ENCODE measurements at regions not wholly inside any gene's neighbourhood (a gene's known extent, or its start where the extent isn't known, plus 50 kb on each side); places are given as distances from the start of the nearest gene placed in this dataset.

- in situ Hi-C loops (cut with HindIII; ENCODE audit: low sequenced_read_pairs), result no loop called here
- no peak for DNase-seq (ENCODE audit: low spot score)
Measured at GRCh38 chr5:28208356-28208755, 1170.0 kb upstream of the CDH9 start.

DNA sequence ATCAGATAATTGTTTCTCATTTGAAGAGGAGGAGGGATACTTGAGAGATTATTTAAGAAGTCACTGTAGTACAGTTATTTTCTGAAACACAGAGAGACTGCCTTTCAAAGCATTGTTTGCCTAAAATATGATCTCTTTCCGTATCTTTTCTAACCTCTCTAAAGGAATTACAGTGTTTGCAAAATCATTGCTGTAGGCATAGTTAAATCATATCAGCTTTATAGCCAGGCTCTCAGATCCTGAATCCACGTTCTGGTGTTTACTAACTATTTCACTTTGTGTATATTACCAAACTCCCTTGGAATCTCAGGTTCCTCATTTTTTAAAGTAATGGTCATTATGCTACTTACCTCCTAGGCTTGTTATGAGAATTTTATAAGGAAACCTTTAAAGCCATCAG, 1151.6 kb upstream of the CDH9 start:
- no peak for DNase-seq (ENCODE audit: low spot score)
- in situ Hi-C loops (cut with HindIII; ENCODE audit: low sequenced_read_pairs), result no loop called here

GRCh38 chr5:28174691-28175090, 1136.3 kb upstream of the CDH9 start:
- DNase-seq (ENCODE audit: low spot score), result no peak
- in situ Hi-C loops (cut with HindIII; ENCODE audit: low sequenced_read_pairs), result no loop called here

DNA sequence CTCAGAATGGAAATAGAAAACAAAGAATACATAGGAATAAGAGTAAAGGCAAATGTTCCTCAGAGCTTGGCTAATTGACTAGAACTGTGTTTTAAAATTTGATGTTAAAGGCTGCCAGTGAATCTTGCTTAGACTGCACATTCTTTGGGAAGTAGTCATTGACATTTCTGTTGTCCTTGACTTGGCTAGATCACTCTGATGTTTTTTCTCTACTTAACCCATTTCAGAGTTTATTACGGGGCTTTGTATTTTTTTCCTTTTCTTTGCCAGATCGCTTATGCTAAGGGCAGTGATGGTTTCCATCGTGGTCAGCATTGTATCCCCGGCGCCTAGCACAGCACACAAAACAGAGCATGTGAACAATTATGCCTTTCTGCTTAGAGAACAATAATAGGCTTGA, 1126.7 kb upstream of the CDH9 start:
- in situ Hi-C loops (cut with HindIII; ENCODE audit: low sequenced_read_pairs), result no loop called here
- DNase-seq (ENCODE audit: low spot score), result no peak

GRCh38 chr5:28164568-28164967, 1126.2 kb upstream of the CDH9 start:
- DNase-seq (ENCODE audit: low spot score), result no peak
- in situ Hi-C loops (cut with HindIII; ENCODE audit: low sequenced_read_pairs), result no loop called here

- DNase-seq (ENCODE audit: low spot score), result no peak
- in situ Hi-C loops (cut with HindIII; ENCODE audit: low sequenced_read_pairs), result no loop called here
Measured at GRCh38 chr5:28156981-28157380, 1118.6 kb upstream of the CDH9 start.

- no peak for DNase-seq (ENCODE audit: low spot score)
- in situ Hi-C loops (cut with HindIII; ENCODE audit: low sequenced_read_pairs), result no loop called here
Measured at GRCh38 chr5:28143519-28143918, 1105.1 kb upstream of the CDH9 start.

- no peak for DNase-seq (ENCODE audit: low spot score)
- in situ Hi-C loops (cut with HindIII; ENCODE audit: low sequenced_read_pairs), result no loop called here
Measured at GRCh38 chr5:28132151-28132550, 1093.8 kb upstream of the CDH9 start.

DNA sequence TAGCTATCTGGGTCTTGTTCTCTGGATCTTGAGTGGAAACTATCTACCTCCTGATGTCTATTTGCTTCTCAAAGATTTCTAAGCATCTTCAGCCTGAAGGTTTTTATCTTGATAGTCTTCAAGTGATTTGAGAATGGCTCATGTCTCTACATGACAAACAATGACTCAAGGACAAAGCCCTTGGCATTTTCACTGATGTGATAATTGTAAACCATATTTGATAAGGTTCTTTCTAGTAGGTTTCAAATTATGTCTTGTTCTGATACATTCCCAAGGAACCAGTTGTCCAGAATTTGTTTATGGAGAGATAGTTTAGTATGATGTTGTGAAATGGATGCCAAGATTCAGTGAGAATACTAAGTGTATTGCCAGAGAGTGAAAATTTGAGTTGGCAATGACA, 1079.3 kb upstream of the CDH9 start:
- DNase-seq (ENCODE audit: low spot score), result no peak
- in situ Hi-C loops (cut with HindIII; ENCODE audit: low sequenced_read_pairs), result no loop called here

GRCh38 chr5:28117273-28117672, 1078.9 kb upstream of the CDH9 start:
- no peak for DNase-seq (ENCODE audit: low spot score)

DNA sequence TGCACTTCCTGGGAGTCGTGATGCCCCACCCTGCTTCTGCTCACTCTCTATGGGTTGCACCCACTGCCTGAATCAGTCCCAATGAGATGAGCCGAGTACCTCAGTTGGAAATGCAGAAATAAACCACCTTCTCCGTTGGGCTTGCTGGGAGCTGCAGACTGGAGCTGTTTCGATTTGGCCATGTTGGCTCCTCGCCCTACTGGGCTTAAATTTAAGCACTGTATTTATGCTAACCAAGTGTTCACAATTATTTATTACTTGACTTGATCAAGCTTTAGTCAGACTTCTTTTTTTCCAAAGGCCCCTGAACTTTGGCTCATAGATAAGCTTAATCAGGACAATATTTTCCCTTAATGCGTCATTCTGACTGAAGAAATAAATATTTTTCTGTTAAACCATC, 1072.4 kb upstream of the CDH9 start:
- in situ Hi-C loops (cut with HindIII; ENCODE audit: low sequenced_read_pairs), result no loop called here
- DNase-seq (ENCODE audit: low spot score), result no peak

More at GRCh38 chr5:28117273-28117672, 1078.9 kb upstream of the CDH9 start:
- in situ Hi-C loops (cut with HindIII; ENCODE audit: low sequenced_read_pairs), result no loop called here

GRCh38 chr5:28104080-28104479, 1065.7 kb upstream of the CDH9 start:
- DNase-seq (ENCODE audit: low spot score), result no peak
- in situ Hi-C loops (cut with HindIII; ENCODE audit: low sequenced_read_pairs), result no loop called here

GRCh38 chr5:28084069-28084468, 1045.7 kb upstream of the CDH9 start:
- in situ Hi-C loops (cut with HindIII; ENCODE audit: low sequenced_read_pairs), result no loop called here
- DNase-seq (ENCODE audit: low spot score), result no peak

GRCh38 chr5:28082610-28083009, 1044.2 kb upstream of the CDH9 start:
- DNase-seq (ENCODE audit: low spot score), result no peak
- in situ Hi-C loops (cut with HindIII; ENCODE audit: low sequenced_read_pairs), result no loop called here

DNA sequence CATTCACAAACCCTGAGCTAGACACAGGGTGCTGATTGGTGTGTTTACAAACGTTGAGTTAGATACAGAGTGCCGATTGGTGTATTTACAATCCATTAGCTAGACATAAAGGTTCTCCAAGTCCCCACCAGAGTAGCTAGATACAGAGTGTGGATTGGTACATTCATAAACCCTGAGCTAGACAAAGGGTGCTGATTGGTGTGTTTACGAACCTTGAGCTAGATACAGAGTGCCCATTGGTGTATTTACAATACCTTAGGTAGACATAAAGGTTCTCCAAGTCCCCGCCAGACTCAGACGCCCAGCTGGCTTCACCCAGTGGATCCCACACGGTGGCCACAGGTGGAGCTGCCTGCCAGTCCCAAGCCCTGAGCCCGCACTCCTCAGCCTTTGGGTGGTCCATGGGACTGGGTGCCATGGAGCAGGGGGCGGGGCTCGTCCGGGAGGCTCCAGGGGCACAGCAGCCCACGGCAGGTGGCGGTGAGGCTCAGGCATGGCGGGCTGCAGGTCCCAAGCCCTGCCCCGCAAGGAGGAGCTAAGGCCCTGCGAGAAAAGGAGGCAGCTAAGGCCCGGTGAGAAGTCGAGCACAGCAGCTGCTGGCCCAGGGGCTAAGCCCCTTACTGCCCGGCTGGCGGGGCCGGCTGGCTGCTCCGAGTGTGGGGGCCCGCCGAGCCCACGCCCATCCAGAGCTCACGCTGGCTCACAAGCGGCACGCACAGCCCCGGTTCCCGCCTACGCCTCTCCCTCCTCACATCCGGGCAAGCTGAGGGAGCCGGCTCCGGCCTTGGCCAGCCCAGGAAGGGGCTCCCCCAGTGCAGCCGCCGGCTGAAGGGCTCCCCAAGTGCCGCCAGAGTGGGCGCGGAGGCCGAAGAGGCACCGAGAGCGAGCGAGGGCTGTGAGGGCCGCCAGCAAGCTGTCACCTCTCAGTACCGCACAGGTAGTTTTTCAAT, 1039.2 kb upstream of the CDH9 start:
- in situ Hi-C loops (cut with HindIII; ENCODE audit: low sequenced_read_pairs), result no loop called here
- DNase-seq (ENCODE audit: low spot score), result no peak

GRCh38 chr5:28066856-28067255, 1028.5 kb upstream of the CDH9 start:
- in situ Hi-C loops (cut with HindIII; ENCODE audit: low sequenced_read_pairs), result no loop called here
- DNase-seq (ENCODE audit: low spot score), result no peak

- in situ Hi-C loops (cut with HindIII; ENCODE audit: low sequenced_read_pairs), result no loop called here
Measured at GRCh38 chr5:28065656-28066055, 1027.3 kb upstream of the CDH9 start.

GRCh38 chr5:28046596-28046995, 1008.2 kb upstream of the CDH9 start:
- in situ Hi-C loops (cut with HindIII; ENCODE audit: low sequenced_read_pairs), result no loop called here
- DNase-seq (ENCODE audit: low spot score), result no peak

More at GRCh38 chr5:28065656-28066055, 1027.3 kb upstream of the CDH9 start:
- no peak for DNase-seq (ENCODE audit: low spot score)

GRCh38 chr5:28027851-28028250, 989.5 kb upstream of the CDH9 start:
- in situ Hi-C loops (cut with HindIII; ENCODE audit: low sequenced_read_pairs), result no loop called here
- no peak for DNase-seq (ENCODE audit: low spot score)

DNA sequence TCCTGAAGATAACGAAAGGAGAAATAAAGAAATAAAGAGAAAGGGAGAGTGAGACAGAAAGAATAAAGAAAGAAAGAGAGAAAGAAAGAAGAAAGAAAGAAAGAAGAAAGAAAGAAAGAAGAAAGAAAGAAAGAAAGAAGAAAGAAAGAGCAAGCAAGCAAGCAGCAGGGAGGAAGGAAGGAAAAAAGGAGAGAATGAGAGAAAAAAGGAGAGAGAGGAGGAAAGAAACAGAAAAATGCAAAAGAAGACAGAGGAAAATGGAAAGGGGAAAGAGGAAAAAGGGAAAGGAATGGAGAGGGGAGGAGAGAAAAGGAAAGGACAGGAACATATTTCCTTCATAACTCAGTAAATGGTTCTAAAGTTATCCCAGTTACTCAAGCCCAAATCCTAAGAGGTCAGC, 978.8 kb upstream of the CDH9 start:
- in situ Hi-C loops (cut with HindIII; ENCODE audit: low sequenced_read_pairs), result no loop called here
- no peak for DNase-seq (ENCODE audit: low spot score)

DNA sequence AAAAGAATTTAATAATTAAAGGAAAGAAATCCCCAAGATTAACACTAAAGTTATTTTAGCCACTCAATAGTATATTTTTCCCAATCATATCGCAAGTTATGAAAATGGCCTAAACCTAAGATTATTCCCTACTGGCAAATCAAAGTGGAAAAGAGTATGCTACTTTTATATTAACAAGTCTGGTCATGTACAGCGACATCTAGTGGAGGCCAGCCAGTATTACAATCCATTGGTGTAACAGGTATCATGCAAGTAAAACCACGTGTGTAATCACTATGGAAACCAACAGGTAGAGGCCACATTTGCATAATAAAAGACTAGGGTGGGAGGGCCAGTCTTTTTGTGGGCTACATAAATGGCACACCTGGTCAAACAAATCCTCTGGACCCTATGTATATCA, 976.4 kb upstream of the CDH9 start:
- in situ Hi-C loops (cut with HindIII; ENCODE audit: low sequenced_read_pairs), result no loop called here
- no peak for DNase-seq (ENCODE audit: low spot score)

Measured in G401 (cell line).